ENCODE measurements at regions not wholly inside any gene's neighbourhood (a gene's known extent, or its start where the extent isn't known, plus 50 kb on each side); places are given as distances from the start of the nearest gene placed in this dataset.

GRCh38 chr14:98237939-98238338, 1034.1 kb downstream of the BCL11B start:
- H3K36me3 Mint-ChIP-seq, result no peaks in the 10 kb centered on the region
- H3K27ac Mint-ChIP-seq, result no peak overlapping the region
- ATAC-seq, result no peak
- peaks cover 4% of the 10 kb centered on the region for H3K9me3 Mint-ChIP-seq
- peaks cover 22% of the 10 kb centered on the region for H3K4me1 Mint-ChIP-seq
- no peak overlapping the region for H3K4me3 Mint-ChIP-seq
- DNase-seq (ENCODE audit: low spot score in 2 of 2), result no peak

- Mint-ChIP-seq H3K4me3 (no peak overlapping the region), H3K27ac (no peak overlapping the region), H3K4me1 (peaks cover 5% of the 10 kb centered on the region), H3K9me3 (no peaks in the 10 kb centered on the region), H3K36me3 (no peaks in the 10 kb centered on the region)
- no peak for ATAC-seq
- DNase-seq (ENCODE audit: low spot score in 2 of 2), result no peak
Observed at GRCh38 chr14:98240376-98240775, 1031.6 kb downstream of the BCL11B start.

- H3K4me1 Mint-ChIP-seq, result peaks cover 5% of the 10 kb centered on the region
Observed at GRCh38 chr14:98242903-98243302, 1029.1 kb downstream of the BCL11B start.

GRCh38 chr14:98243332-98243731, 1028.7 kb downstream of the BCL11B start:
- no peak for DNase-seq (ENCODE audit: low spot score in 2 of 2)
- H3K27ac Mint-ChIP-seq, result no peak overlapping the region
- no peaks in the 10 kb centered on the region for H3K36me3 Mint-ChIP-seq

More at GRCh38 chr14:98242903-98243302, 1029.1 kb downstream of the BCL11B start:
- H3K4me3 Mint-ChIP-seq, result no peak overlapping the region
- H3K9me3 Mint-ChIP-seq, result no peaks in the 10 kb centered on the region
- DNase-seq (ENCODE audit: low spot score in 2 of 2) (no peak), ATAC-seq (no peak)
- H3K27ac Mint-ChIP-seq, result no peak overlapping the region
- H3K36me3 Mint-ChIP-seq, result no peaks in the 10 kb centered on the region

DNA sequence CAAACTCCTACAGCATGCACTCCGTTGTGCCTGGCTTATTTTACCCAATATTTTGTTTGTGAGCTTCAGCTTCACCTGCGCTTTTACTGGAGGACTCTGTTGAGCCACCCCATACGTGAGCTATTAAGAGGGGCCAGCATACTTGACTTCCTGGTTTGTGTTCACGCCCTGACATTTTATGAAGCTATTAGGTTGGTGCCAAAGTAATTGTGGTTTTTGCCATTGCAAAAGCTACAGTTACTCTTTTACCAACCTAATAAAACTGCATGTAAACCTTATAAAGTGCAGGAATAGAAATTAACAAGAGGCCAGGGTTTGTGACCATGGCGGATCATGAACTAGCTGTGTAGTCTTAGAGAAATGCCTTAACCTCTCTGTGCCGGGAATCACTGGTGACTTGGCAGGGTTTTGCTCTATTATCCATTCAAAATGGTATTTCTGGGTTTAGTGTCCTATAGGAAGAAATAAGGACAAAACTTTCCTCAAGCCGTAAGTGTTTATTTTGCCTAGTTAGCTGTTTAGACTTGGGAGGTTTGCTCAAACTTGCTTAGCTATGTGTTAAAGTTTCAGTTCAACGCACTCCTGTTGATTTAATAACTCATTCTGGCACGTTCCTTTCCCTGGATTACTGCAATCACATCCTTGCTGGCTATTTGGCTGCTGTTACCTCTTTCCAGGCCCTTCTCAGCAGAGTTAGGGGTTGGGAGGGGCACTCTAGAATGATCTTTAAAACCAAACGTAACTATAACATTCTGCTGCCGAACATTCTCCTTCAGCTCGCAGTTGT, 1027.6 kb downstream of the BCL11B start:
- H3K27ac Mint-ChIP-seq, result no peak overlapping the region
- H3K4me1 Mint-ChIP-seq, result peaks cover 5% of the 10 kb centered on the region
- H3K4me3 Mint-ChIP-seq, result no peak overlapping the region
- no peaks in the 10 kb centered on the region for H3K36me3 Mint-ChIP-seq
- H3K9me3 Mint-ChIP-seq, result no peaks in the 10 kb centered on the region
- no peak for ATAC-seq
- DNase-seq (ENCODE audit: low spot score in 2 of 2), result no peak

More at GRCh38 chr14:98243332-98243731, 1028.7 kb downstream of the BCL11B start:
- Mint-ChIP-seq H3K4me1 (peaks cover 5% of the 10 kb centered on the region), H3K9me3 (no peaks in the 10 kb centered on the region), H3K4me3 (no peak overlapping the region)
- ATAC-seq, result no peak

- ATAC-seq (peak; percentile 71), DNase-seq (ENCODE audit: low spot score in 2 of 2) (no peak)
- no peaks in the 10 kb centered on the region for H3K36me3 Mint-ChIP-seq
- peaks cover 5% of the 10 kb centered on the region for H3K4me1 Mint-ChIP-seq
- no peaks in the 10 kb centered on the region for H3K9me3 Mint-ChIP-seq
- H3K27ac Mint-ChIP-seq, result no peak overlapping the region
- H3K4me3 Mint-ChIP-seq, result no peak overlapping the region
Observed at GRCh38 chr14:98244966-98245569, 1026.9 kb downstream of the BCL11B start.

GRCh38 chr14:98249057-98249456, 1022.9 kb downstream of the BCL11B start:
- DNase-seq (ENCODE audit: low spot score in 2 of 2), result no peak
- H3K9me3 Mint-ChIP-seq, result no peaks in the 10 kb centered on the region
- H3K27ac Mint-ChIP-seq, result no peak overlapping the region
- H3K4me1 Mint-ChIP-seq, result peaks cover 12% of the 10 kb centered on the region
- H3K4me3 Mint-ChIP-seq, result no peak overlapping the region
- ATAC-seq, result no peak
- H3K36me3 Mint-ChIP-seq, result no peaks in the 10 kb centered on the region

GRCh38 chr14:98249476-98249875, 1022.5 kb downstream of the BCL11B start:
- Mint-ChIP-seq H3K36me3 (no peaks in the 10 kb centered on the region), H3K9me3 (no peaks in the 10 kb centered on the region), H3K4me1 (peaks cover 10% of the 10 kb centered on the region), H3K27ac (no peak overlapping the region), H3K4me3 (no peak overlapping the region)
- DNase-seq (ENCODE audit: low spot score in 2 of 2) (no peak), ATAC-seq (no peak)

- Mint-ChIP-seq H3K36me3 (no peaks in the 10 kb centered on the region), H3K27ac (no peak overlapping the region), H3K4me1 (peaks cover 10% of the 10 kb centered on the region), H3K4me3 (no peak overlapping the region), H3K9me3 (no peaks in the 10 kb centered on the region)
- no peak for ATAC-seq
- no peak for DNase-seq (ENCODE audit: low spot score in 2 of 2)
Observed at GRCh38 chr14:98252820-98253219, 1019.2 kb downstream of the BCL11B start.

DNA sequence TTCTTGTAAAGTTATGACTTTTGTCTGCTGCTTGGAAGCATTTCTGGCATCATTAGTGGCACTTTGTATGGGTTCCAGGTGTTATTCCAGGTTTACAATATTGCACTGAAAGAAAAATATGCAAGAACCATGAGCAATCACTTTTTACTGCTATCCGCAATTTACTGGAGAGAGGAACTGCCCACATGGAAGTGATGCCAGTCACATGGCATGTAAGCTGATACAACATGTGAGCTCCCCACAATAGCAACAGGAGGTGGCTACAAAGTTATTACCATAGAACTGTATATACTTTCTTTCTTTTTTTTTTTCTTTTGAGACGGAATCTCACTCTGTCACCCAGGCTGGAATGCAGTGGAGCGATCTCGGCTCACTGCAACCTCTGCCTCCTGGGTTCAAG, 1012.1 kb downstream of the BCL11B start:
- H3K27ac Mint-ChIP-seq, result no peak overlapping the region
- no peaks in the 10 kb centered on the region for H3K36me3 Mint-ChIP-seq
- peaks cover 3% of the 10 kb centered on the region for H3K9me3 Mint-ChIP-seq
- H3K4me1 Mint-ChIP-seq, result no peaks in the 10 kb centered on the region
- no peak for ATAC-seq
- H3K4me3 Mint-ChIP-seq, result no peak overlapping the region
- no peak for DNase-seq (ENCODE audit: low spot score in 2 of 2)

GRCh38 chr14:98262566-98262965, 1009.4 kb downstream of the BCL11B start:
- H3K36me3 Mint-ChIP-seq, result no peaks in the 10 kb centered on the region
- no peak for DNase-seq (ENCODE audit: low spot score in 2 of 2)
- H3K4me3 Mint-ChIP-seq, result no peak overlapping the region
- H3K4me1 Mint-ChIP-seq, result no peaks in the 10 kb centered on the region
- no peak for ATAC-seq
- H3K9me3 Mint-ChIP-seq, result peaks cover 8% of the 10 kb centered on the region
- H3K27ac Mint-ChIP-seq, result no peak overlapping the region

DNA sequence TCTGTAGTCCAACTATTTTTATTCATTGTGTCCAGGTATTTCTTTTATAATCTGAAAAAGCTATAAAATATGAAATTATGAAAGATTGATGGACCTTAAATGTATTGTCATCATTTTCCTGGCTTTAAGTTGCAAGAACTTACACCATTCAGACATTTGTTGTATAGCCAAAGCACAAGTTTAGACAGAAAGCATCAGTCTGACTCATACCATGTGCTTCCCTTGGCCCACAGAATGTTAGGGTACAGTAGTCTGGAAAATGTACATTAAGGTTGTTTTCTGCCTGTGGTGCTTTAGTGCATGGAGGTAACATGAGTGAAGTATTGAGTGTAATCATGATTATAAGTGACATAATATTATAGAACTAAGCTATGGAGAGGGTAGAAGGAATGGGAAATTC, 1002.5 kb downstream of the BCL11B start:
- H3K4me3 Mint-ChIP-seq, result no peak overlapping the region
- no peak for ATAC-seq
- DNase-seq (ENCODE audit: low spot score in 2 of 2), result no peak
- H3K36me3 Mint-ChIP-seq, result no peaks in the 10 kb centered on the region
- peaks cover 8% of the 10 kb centered on the region for H3K9me3 Mint-ChIP-seq
- H3K27ac Mint-ChIP-seq, result no peak overlapping the region
- H3K4me1 Mint-ChIP-seq, result no peaks in the 10 kb centered on the region

GRCh38 chr14:98270201-98270600, 1001.8 kb downstream of the BCL11B start:
- Mint-ChIP-seq H3K27ac (no peak overlapping the region), H3K9me3 (peaks cover 8% of the 10 kb centered on the region), H3K4me1 (no peaks in the 10 kb centered on the region), H3K36me3 (no peaks in the 10 kb centered on the region), H3K4me3 (no peak overlapping the region)
- DNase-seq (ENCODE audit: low spot score in 2 of 2), result no peak
- ATAC-seq, result no peak

DNA sequence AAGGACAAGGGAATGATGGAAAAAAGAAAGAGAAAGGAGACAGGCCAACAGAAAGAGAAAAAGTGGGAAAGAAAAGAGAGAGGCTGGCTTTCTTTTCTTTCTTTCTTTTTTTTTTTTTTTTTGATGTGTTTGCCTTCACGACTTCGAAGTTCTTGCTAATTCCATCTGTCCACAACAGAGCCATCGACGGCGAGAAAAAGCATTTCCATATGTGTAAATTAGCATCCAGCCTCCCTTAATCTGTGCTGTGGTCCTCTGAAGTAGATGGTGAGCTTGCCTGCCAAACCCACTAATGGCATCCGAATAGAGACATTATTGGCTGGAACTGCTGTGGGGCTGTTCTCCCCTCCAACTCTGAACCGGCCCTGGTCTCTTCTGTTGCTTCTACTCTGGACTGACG, 997.4 kb downstream of the BCL11B start:
- H3K36me3 Mint-ChIP-seq, result no peaks in the 10 kb centered on the region
- ATAC-seq (no peak), DNase-seq (ENCODE audit: low spot score in 2 of 2) (no peak)
- H3K9me3 Mint-ChIP-seq, result peaks cover 3% of the 10 kb centered on the region
- no peaks in the 10 kb centered on the region for H3K4me1 Mint-ChIP-seq
- H3K4me3 Mint-ChIP-seq, result no peak overlapping the region
- H3K27ac Mint-ChIP-seq, result no peak overlapping the region

DNA sequence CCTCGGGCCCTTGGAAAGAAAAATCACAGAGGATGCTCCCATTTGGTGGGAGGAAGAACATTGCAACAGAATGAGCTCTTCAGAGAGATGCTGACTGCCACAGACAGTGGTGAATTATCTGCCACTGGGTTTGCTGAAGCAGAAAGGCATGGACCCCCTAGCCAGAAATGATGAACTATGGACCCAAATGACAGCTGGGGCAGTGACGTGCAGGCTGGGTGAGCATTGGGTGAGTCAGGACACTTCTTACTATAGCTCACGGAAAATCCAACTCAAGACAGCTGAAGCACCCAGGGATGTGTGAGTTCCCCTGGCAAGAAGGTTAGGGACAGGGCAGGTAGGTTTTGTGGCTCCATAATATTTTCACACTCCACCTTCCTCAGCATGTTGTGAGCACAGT, 993.2 kb downstream of the BCL11B start:
- no peaks in the 10 kb centered on the region for H3K36me3 Mint-ChIP-seq
- H3K27ac Mint-ChIP-seq, result no peak overlapping the region
- DNase-seq (ENCODE audit: low spot score in 2 of 2) (no peak), ATAC-seq (no peak)
- H3K4me3 Mint-ChIP-seq, result no peak overlapping the region
- no peaks in the 10 kb centered on the region for H3K4me1 Mint-ChIP-seq
- peaks cover 8% of the 10 kb centered on the region for H3K9me3 Mint-ChIP-seq

GRCh38 chr14:98280436-98280835, 991.6 kb downstream of the BCL11B start:
- H3K36me3 Mint-ChIP-seq, result no peaks in the 10 kb centered on the region
- no peak overlapping the region for H3K27ac Mint-ChIP-seq

More at GRCh38 chr14:98280436-98280835, 991.6 kb downstream of the BCL11B start:
- no peak overlapping the region for H3K4me3 Mint-ChIP-seq
- no peak for DNase-seq (ENCODE audit: low spot score in 2 of 2)
- ATAC-seq, result no peak
- H3K9me3 Mint-ChIP-seq, result peaks cover 8% of the 10 kb centered on the region
- peaks cover 6% of the 10 kb centered on the region for H3K4me1 Mint-ChIP-seq

Measured in stimulated activated effector memory CD8-positive, alpha-beta T cell treated with anti-CD3 and anti-CD28 coated beads, Interleukin-12 subunit alpha, Interleukin-12 subunit beta, amount 100 ng/mL, for 72 hours (primary cell).